ENCODE measurements at regions not wholly inside any gene's neighbourhood (a gene's known extent, or its start where the extent isn't known, plus 50 kb on each side); places are given as distances from the start of the nearest gene placed in this dataset.

GRCh38 chr6:156197513-156197912 is 579.7 kb upstream of the ARID1B start:
- TF ChIP-seq, protein P1, sequence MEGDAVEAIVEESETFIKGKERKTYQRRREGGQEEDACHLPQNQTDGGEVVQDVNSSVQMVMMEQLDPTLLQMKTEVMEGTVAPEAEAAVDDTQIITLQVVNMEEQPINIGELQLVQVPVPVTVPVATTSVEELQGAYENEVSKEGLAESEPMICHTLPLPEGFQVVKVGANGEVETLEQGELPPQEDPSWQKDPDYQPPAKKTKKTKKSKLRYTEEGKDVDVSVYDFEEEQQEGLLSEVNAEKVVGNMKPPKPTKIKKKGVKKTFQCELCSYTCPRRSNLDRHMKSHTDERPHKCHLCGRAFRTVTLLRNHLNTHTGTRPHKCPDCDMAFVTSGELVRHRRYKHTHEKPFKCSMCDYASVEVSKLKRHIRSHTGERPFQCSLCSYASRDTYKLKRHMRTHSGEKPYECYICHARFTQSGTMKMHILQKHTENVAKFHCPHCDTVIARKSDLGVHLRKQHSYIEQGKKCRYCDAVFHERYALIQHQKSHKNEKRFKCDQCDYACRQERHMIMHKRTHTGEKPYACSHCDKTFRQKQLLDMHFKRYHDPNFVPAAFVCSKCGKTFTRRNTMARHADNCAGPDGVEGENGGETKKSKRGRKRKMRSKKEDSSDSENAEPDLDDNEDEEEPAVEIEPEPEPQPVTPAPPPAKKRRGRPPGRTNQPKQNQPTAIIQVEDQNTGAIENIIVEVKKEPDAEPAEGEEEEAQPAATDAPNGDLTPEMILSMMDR (IDR thresholded peaks at IDR 0.05 in 2 of 3, conservative IDR thresholded peaks at IDR 0.05 in 1 of 3; ENCODE audit: borderline replicate concordance in 1 of 3, insufficient read depth in 1 of 3, low read depth in 2 of 3, low read length in 2 of 3): no peak
- TF ChIP-seq SIN3A (IDR thresholded peaks at IDR 0.05; ENCODE audit: low read depth): no peak
- no peak for TF ChIP-seq POLR2A (IDR thresholded peaks at IDR 0.05; ENCODE audit: borderline replicate concordance, extremely low read depth, insufficient read depth, insufficient read length)
- no peak for TF ChIP-seq POLR2AphosphoS5 (IDR thresholded peaks at IDR 0.05; ENCODE audit: low read depth, low read length)
- TF ChIP-seq, protein P2, sequence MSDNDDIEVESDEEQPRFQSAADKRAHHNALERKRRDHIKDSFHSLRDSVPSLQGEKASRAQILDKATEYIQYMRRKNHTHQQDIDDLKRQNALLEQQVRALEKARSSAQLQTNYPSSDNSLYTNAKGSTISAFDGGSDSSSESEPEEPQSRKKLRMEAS (IDR thresholded peaks at IDR 0.05): no peak
- TF ChIP-seq CEBPB (IDR thresholded peaks at IDR 0.05; ENCODE audit: low read depth): no peak
- no peak for TF ChIP-seq EZH2 (IDR thresholded peaks at IDR 0.05)
